Ovary (tissue), 7 donors: ENCODE measurements at regions not wholly inside any gene's neighbourhood (a gene's known extent, or its start where the extent isn't known, plus 50 kb on each side); places are given as distances from the start of the nearest gene placed in this dataset.

Experiments used
- DNase-seq, 5 donors: peaks; one replicate each; pipeline ENCODE4 v3.0.0-alpha.2; 2019 to 2020
- H3K27ac ChIP-seq, 2 donors: fragments of 200-600 bp; one replicate each; pipeline versions ENCODE4 v1.5.1 to v1.8.0; 2019 to 2022
- H3K27me3 ChIP-seq: fragments of 200-600 bp; one replicate; pipeline ENCODE4 v1.8.0; 2022
- H3K36me3 ChIP-seq: fragments of 200-600 bp; sonication (generic); one replicate; pipeline ENCODE4 v1.5.1; 2019
- H3K4me1 ChIP-seq: one replicate; pipeline ENCODE4 v1.8.1; 2013; ENCODE audit warnings: mild to moderate bottlenecking, moderate library complexity; ENCODE audit not compliant: insufficient read depth
- H3K4me3 ChIP-seq: fragments of 200-600 bp; sonication (generic); one replicate; pipeline ENCODE4 v1.5.1; 2017
- H3K9me3 ChIP-seq, 2 donors: fragments of 200-600 bp in 1 of 2; sonication (generic) in 1 of 2; one replicate each; pipeline versions ENCODE4 v1.5.1 to v1.8.1; 2013 to 2019; ENCODE audit warnings: mild to moderate bottlenecking in 1 of 2, moderate library complexity in 1 of 2
- EP300 ChIP-seq: sonication (generic); formaldehyde crosslinking; IDR thresholded peaks from one replicate; pipeline ENCODE4 v1.6.1; 2017; ENCODE audit warnings: antibody characterized with exemption
- POLR2A ChIP-seq: fragments of 450-650 bp; IDR thresholded peaks from one replicate; pipeline ENCODE4 v1.6.1; 2017; ENCODE audit warnings: antibody characterized with exemption, mild to moderate bottlenecking, moderate library complexity
- WGBS, 3 donors: extraction: QIAGEN DNeasy Blood & Tissue Kit in 1 of 3; methylation state at CpG; one replicate each; pipeline versions ENCODE4 v1.1.5 to v1.1.7; 2013 to 2017; 5-methylcytosine and 5-hydroxymethylcytosine counted together
- intact Hi-C, 4 donors: fragments of 100-400 bp; cut with DNase I; formaldehyde crosslinking; loops; one replicate each; pipeline versions ENCODE4 v1.11.0 to v1.15.1; 2022 to 2023
- TF ChIP-seq, protein P1 (sequence below), 3 donors: fragments of 450-650 bp in 2 of 3; fragments of 200-600 bp in 1 of 3; IDR thresholded peaks; one replicate each; pipeline versions ENCODE4 v1.5.1 to v1.8.0; 2016 to 2022; ENCODE audit warnings: antibody characterized with exemption in 3 of 3, mild to moderate bottlenecking in 1 of 3
- donor health status: DM: no; HTN: no; CAD: no; lungs with moderate emphysema.
- donor health status: DM: no; HTN: no; CAD: no.
- donor health status: Bipolar disorder and iron deficiency.
- donor health status: DM: no; HTN: no; CAD: no.
- donor health status: DM: yes; HTN: yes; CAD: no.

DNA sequence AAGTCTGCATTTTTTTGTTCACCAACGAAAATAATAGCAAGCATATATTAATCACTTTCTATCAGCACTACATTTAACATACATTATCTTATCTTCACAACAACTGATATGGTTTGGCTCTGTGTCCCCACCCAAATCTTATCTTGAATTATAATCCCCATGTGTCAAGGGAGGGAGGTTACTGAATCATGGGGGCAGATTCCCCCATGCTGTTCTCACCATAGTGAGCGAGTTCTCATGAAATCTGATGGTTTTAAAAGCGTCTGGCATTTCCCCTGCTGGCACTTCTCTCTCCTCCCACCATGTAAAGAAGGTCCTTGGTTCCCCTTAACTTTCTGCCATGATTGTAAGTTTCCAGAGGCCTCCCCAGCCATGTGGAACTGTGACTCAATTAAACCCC is 235.7 kb upstream of the RXFP2 start:
- Histone ChIP-seq H3K36me3 (no peaks in the 10 kb centered on the region), H3K4me3 (no peak overlapping the region), H3K4me1 (no peaks in the 10 kb centered on the region), H3K27ac (no peak overlapping the region), H3K9me3 (no peaks in the 10 kb centered on the region), H3K27me3 (no peaks in the 10 kb centered on the region)
- no peak for DNase-seq
- intact Hi-C loops = no loop called here
- TF ChIP-seq, protein P1, sequence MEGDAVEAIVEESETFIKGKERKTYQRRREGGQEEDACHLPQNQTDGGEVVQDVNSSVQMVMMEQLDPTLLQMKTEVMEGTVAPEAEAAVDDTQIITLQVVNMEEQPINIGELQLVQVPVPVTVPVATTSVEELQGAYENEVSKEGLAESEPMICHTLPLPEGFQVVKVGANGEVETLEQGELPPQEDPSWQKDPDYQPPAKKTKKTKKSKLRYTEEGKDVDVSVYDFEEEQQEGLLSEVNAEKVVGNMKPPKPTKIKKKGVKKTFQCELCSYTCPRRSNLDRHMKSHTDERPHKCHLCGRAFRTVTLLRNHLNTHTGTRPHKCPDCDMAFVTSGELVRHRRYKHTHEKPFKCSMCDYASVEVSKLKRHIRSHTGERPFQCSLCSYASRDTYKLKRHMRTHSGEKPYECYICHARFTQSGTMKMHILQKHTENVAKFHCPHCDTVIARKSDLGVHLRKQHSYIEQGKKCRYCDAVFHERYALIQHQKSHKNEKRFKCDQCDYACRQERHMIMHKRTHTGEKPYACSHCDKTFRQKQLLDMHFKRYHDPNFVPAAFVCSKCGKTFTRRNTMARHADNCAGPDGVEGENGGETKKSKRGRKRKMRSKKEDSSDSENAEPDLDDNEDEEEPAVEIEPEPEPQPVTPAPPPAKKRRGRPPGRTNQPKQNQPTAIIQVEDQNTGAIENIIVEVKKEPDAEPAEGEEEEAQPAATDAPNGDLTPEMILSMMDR (IDR thresholded peaks at IDR 0.05) = no peak
- no peak for TF ChIP-seq POLR2A
- TF ChIP-seq EP300 = no peak
- WGBS, 3 donors = 52 to 77% (median 57%) methylated on average over 3 of the region's 3 CpGs

DNA sequence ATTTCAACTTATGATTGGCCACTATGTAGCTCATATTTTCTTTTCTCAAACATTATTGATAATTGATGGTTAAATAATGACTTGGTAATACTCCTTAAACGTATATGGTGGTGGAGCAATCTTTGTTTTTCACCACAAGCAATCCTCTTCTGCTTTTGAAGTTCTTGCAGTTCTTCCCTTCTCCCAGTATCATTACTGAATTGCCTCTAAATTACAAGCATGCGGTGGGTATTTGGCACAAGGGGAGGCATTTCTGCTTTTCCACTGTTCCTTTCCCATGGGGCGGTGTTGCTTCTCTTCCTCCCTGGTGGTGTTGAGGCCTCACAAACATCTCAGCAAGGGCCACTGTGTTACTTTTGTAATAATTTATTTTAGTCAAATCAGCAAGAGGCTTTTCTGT is 234.4 kb upstream of the RXFP2 start:
- Histone ChIP-seq H3K27ac (no peak overlapping the region), H3K27me3 (no peaks in the 10 kb centered on the region), H3K4me3 (no peak overlapping the region), H3K9me3 (no peaks in the 10 kb centered on the region), H3K4me1 (no peaks in the 10 kb centered on the region), H3K36me3 (no peaks in the 10 kb centered on the region)
- no peak for DNase-seq
- intact Hi-C loops = no loop called here
- 87 to 94% (median 90%) methylated on average over 3 of the region's 3 CpGs for WGBS, 3 donors
- TF ChIP-seq, protein P1 (IDR thresholded peaks at IDR 0.05) = no peak
- no peak for TF ChIP-seq POLR2A
- no peak for TF ChIP-seq EP300

DNA sequence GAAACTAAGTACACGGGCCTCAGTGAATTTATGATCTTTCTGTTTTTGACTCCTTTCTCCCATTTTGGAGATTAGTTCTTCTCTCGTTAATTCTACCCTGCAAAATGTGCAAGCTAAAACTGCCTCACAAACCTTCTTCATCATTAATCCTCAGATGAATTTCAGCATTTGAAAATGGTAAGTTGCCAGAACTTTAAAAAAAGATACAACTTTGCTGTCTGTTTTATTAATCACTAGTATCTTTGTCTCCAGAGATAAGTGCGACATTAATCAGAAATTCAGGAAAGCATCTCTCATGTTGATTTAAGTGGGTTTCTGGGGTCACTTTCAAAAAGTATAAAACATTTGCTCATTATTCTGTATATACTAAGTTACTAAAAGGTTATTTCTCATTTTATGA is 227.0 kb upstream of the RXFP2 start:
- Histone ChIP-seq H3K9me3 (no peaks in the 10 kb centered on the region), H3K4me1 (no peaks in the 10 kb centered on the region), H3K27me3 (no peaks in the 10 kb centered on the region), H3K27ac (no peak overlapping the region), H3K4me3 (no peak overlapping the region), H3K36me3 (no peaks in the 10 kb centered on the region)
- TF ChIP-seq POLR2A = no peak
- TF ChIP-seq EP300 = no peak
- TF ChIP-seq, protein P1 (IDR thresholded peaks at IDR 0.05) = no peak
- WGBS, 3 donors = 35 to 50% (median 39%) methylated on average over 3 of the region's 3 CpGs
- intact Hi-C loops = no loop called here
- no peak for DNase-seq

DNA sequence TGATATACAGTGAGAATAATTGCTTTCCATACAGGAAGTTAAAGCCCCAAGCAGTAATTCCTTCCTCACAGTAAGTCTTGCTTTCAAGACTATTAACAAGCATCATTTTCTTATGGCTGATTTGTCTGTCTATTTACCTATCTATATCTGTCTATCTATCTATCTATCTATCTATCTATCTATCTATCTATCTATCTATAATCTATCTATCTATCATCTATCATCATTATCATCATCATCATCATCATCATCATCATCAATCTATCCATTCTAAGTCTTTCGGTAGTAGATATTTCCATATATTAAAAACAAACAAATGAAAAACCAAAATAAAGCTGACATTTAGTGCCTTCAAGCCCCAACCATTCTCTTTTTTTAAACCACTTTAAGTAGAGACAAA is 224.4 kb upstream of the RXFP2 start:
- intact Hi-C loops = no loop called here
- WGBS, 3 donors = 50 to 61% (median 59%) methylated on average over 1 of the region's 1 CpG

More for the DNA sequence above, 224.4 kb upstream of the RXFP2 start:
- no peak for DNase-seq
- no peaks in the 10 kb centered on the region for H3K4me1 ChIP-seq
- no peaks in the 10 kb centered on the region for H3K9me3 ChIP-seq
- TF ChIP-seq, protein P1 (IDR thresholded peaks at IDR 0.05) = no peak
- TF ChIP-seq POLR2A (no peak), EP300 (no peak)
- H3K4me3 ChIP-seq = no peak overlapping the region
- no peak overlapping the region for H3K27ac ChIP-seq
- H3K36me3 ChIP-seq = no peaks in the 10 kb centered on the region
- H3K27me3 ChIP-seq = no peaks in the 10 kb centered on the region
